ENCODE measurements at regions not wholly inside any gene's neighbourhood (a gene's known extent, or its start where the extent isn't known, plus 50 kb on each side); places are given as distances from the start of the nearest gene placed in this dataset.

- Histone ChIP-seq H3K23ac (ENCODE audit: insufficient read length, low read depth, low read length) (no peak overlapping the region), H2BK12ac (ENCODE audit: insufficient read length, low read depth, low read length) (no peak overlapping the region)
- no peak overlapping the region for H3K27ac Mint-ChIP-seq
Measured at GRCh38 chr3:145089337-145089736, 1071.6 kb downstream of the PLOD2 start.

More at GRCh38 chr3:145089337-145089736, 1071.6 kb downstream of the PLOD2 start:
- Histone ChIP-seq H3T11ph (ENCODE audit: low read length) (no peak overlapping the region), H4K8ac (replicated peaks; ENCODE audit: insufficient read length, low read depth, low read length) (no peak overlapping the region), H3K79me1 (ENCODE audit: insufficient read depth, low read depth, low read length, poor library complexity, severe bottlenecking) (no peaks in the 10 kb centered on the region), H3K4me2 (ENCODE audit: insufficient read depth, insufficient read length, low read length) (no peak overlapping the region), H4K20me1 (ENCODE audit: control insufficient read depth, insufficient read depth, insufficient read length) (no peaks in the 10 kb centered on the region), H2BK20ac (ENCODE audit: low read depth, low read length, poor library complexity, severe bottlenecking) (no peak overlapping the region), H3K14ac (ENCODE audit: insufficient read depth, low read length) (no peak overlapping the region), H3K56ac (ENCODE audit: insufficient read length, low read depth, low read length) (no peak overlapping the region), H3K9me3 (ENCODE audit: control insufficient read depth, low read depth, low read length) (no peaks in the 10 kb centered on the region), H3K27ac (ENCODE audit: insufficient read length, low read depth, low read length) (no peak overlapping the region), H2BK15ac (ENCODE audit: low read depth, low read length) (no peak overlapping the region), H2BK5ac (ENCODE audit: insufficient read length, low read length) (no peak overlapping the region), H3K27me3 (ENCODE audit: insufficient read depth, low read length) (no peaks in the 10 kb centered on the region), H4K5ac (ENCODE audit: insufficient read length, low read depth, low read length) (no peak overlapping the region), H3K9ac (ENCODE audit: extremely low read depth, insufficient read length, low read length) (no peak overlapping the region), H4K91ac (ENCODE audit: insufficient read length, low read depth, low read length) (no peak overlapping the region), H3K4ac (ENCODE audit: low read depth, low read length) (no peak overlapping the region), H2AFZ (ENCODE audit: low read length) (no peak overlapping the region), H2BK120ac (ENCODE audit: low read depth, low read length, poor library complexity, severe bottlenecking) (no peak overlapping the region), H3K23me2 (ENCODE audit: insufficient read length, low read depth, low read length, poor library complexity, severe bottlenecking) (no peaks in the 10 kb centered on the region), H3K79me2 (ENCODE audit: insufficient read depth, low read length) (no peaks in the 10 kb centered on the region), H3K18ac (ENCODE audit: insufficient read length, low read depth, low read length) (no peak overlapping the region), H3K4me1 (ENCODE audit: insufficient read depth, low read length) (no peaks in the 10 kb centered on the region), H2AK5ac (ENCODE audit: insufficient read length, low read length) (no peak overlapping the region)
- no peak overlapping the region for H3K4me3 Mint-ChIP-seq
- TF ChIP-seq, protein P1, sequence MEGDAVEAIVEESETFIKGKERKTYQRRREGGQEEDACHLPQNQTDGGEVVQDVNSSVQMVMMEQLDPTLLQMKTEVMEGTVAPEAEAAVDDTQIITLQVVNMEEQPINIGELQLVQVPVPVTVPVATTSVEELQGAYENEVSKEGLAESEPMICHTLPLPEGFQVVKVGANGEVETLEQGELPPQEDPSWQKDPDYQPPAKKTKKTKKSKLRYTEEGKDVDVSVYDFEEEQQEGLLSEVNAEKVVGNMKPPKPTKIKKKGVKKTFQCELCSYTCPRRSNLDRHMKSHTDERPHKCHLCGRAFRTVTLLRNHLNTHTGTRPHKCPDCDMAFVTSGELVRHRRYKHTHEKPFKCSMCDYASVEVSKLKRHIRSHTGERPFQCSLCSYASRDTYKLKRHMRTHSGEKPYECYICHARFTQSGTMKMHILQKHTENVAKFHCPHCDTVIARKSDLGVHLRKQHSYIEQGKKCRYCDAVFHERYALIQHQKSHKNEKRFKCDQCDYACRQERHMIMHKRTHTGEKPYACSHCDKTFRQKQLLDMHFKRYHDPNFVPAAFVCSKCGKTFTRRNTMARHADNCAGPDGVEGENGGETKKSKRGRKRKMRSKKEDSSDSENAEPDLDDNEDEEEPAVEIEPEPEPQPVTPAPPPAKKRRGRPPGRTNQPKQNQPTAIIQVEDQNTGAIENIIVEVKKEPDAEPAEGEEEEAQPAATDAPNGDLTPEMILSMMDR (conservative IDR thresholded peaks at IDR 0.05), result no peak
- no peak for DNase-seq
- no peaks in the 10 kb centered on the region for H3K27me3 Mint-ChIP-seq (ENCODE audit: low read depth)
- H3K9me3 Mint-ChIP-seq, result no peaks in the 10 kb centered on the region
- no peaks in the 10 kb centered on the region for H3K36me3 Mint-ChIP-seq (ENCODE audit: insufficient read depth in 1 of 3, low read depth in 3 of 3)
- WGBS (ENCODE audit: extremely low coverage, insufficient read length, low lambda C conversion rate), result no CpG with 5 or more reads among the region's 2 CpGs
- peaks cover 0 to 2% of the 10 kb centered on the region in 2 experiments; a peak in 1 of 4 replicates for H3K4me1 Mint-ChIP-seq

Measured in H9 (cell line).